Stimulated activated CD4-positive, alpha-beta T cell treated with anti-CD3 and anti-CD28 coated beads, Interleukin-2, amount 100 ng/mL, for 48 hours (primary cell): ENCODE measurements at regions not wholly inside any gene's neighbourhood (a gene's known extent, or its start where the extent isn't known, plus 50 kb on each side); places are given as distances from the start of the nearest gene placed in this dataset.
"Not testable (repeated sequence)": the region's sequence is repeated elsewhere in the genome, so short reads cannot be mapped to it uniquely, and the experiment has no call there.

Source experiments
- DNase-seq, 2 donors: peaks; one replicate each; pipeline ENCODE4 v3.0.0-alpha.2; 2020

GRCh38 chrX:46151332-46151731 is 393.9 kb downstream of the ZNF674 start:
- DNase-seq, result not testable (repeated sequence)

- no peak for DNase-seq
Measured at GRCh38 chrX:46144566-46144965, 400.7 kb downstream of the ZNF674 start.

DNA sequence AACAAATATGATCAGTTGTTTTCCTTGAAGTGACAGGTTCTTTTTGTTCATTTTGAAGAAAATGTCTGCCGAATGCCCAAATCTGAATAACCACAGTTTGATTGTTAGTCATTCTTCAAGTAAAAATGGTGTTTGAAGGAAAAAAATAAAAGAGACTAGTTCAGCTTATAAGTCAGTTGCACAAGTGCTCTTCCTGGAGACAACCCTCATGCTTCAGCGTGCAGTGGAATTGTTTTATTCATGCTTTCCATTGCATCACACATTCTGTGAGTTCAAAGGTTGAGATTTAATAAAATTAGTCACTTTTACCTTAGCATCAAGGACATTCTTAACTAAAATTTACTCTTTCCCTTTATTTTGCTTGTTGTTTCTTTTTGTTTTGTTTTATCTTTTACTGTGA is 404.9 kb downstream of the ZNF674 start:
- no peak for DNase-seq

- no peak for DNase-seq
Measured at GRCh38 chrX:46130247-46130646, 415.0 kb downstream of the ZNF674 start.

GRCh38 chrX:46125111-46125510 is 420.1 kb downstream of the ZNF674 start:
- DNase-seq, result no peak

DNA sequence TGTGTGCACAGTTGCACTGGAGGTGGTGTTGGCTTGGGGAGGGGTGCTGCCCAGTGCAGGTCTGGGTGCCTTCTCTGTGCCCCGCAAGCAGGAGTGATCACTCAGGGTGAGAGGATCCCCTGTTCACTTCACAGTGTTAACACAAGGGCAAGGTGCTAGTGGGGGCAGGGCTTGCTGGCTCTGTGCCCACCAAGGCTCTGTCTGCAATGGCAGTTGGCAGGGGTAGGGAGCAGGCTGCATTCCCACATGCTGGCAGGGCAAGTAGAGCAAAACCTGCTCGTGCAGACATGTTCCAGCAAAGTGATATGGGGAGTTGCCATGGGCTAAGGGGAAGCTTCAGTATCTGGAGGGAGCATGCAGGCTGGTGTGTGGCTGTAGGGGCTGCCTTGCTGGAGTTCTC is 428.0 kb downstream of the ZNF674 start:
- no peak for DNase-seq

- DNase-seq, result not testable (repeated sequence)
Measured at GRCh38 chrX:46087310-46087709, 457.9 kb downstream of the ZNF674 start.

DNA sequence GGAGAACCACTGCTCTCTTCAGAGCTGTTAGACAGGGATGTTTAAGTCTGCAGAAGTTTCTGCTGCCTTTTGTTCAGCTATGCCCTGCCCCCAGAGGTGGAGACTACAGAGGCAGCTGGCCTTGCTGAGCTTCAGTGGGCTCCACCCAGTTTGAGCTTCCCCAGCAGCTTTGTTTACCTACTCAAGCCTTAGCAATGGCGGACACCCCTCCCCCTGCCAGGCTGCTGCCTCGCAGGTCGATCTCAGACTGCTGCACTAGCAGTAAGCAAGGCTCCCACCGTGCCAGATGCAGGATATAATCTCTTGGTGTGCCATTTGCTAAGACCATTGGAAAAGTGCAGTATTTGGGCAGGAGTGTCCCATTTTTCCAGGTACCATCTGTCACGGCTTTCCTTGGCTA is 465.1 kb downstream of the ZNF674 start:
- DNase-seq, result not testable (repeated sequence)

- no peak for DNase-seq
Measured at GRCh38 chrX:46072791-46073190, 472.4 kb downstream of the ZNF674 start.

GRCh38 chrX:46072372-46072771 is 472.8 kb downstream of the ZNF674 start:
- no peak for DNase-seq

DNA sequence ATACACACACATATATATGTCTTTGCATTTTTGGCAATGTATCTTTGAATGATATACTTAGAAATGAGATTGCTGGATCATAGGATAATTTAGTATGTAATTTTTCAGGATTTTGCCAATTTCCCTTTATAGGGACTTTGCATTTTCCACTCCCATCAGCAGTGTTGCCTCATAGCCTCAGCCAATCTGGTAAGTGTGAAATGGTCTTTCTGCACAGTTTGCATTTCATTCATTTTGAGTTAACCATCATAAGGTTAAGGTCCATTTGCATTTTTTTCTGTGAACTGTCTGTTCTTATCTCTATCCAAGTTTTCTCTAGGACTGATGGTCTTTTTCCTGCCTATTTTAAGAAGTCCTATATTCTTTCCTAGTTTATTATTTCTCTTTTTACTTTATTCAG is 474.8 kb downstream of the ZNF674 start:
- DNase-seq, result no peak

GRCh38 chrX:46059316-46059715 is 485.9 kb downstream of the ZNF674 start:
- DNase-seq, result no peak

DNA sequence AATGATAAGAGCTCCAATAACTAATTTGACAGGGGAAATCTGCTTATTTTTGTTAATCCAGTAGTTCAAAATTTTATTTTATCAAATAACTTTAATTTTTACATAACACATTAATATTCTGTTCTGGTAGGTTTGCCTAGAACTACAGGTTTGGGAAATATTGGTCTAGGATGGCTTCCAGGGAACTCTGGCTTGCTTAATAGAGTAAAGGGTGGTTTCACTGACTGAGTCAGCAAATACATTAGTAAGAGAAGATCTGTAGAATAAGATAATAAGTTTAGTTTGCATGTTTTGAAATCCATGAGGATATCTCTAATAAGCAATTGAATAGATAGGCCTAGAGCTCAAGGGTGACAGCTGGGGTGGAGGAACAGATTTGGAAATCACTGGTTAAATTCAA is 500.7 kb downstream of the ZNF674 start:
- no peak for DNase-seq

DNA sequence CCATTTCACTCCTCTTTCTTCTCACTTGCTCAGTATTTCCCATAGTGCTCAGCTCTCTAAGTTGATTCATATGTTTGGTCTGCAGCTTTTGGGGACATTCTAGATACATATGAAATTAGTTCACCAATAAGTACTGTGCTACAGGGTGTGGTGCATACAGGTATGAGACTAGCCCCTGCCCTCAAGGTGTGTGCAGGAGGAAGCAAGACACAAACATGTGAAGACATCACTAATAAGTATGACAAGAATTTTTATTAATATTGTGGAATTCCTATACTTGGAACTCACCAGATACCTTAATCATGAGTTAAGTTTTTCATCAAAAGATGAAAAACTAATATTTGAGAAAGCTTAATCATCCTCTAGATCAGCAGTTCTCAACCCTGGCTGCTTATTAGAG is 505.2 kb downstream of the ZNF674 start:
- DNase-seq, result no peak

DNA sequence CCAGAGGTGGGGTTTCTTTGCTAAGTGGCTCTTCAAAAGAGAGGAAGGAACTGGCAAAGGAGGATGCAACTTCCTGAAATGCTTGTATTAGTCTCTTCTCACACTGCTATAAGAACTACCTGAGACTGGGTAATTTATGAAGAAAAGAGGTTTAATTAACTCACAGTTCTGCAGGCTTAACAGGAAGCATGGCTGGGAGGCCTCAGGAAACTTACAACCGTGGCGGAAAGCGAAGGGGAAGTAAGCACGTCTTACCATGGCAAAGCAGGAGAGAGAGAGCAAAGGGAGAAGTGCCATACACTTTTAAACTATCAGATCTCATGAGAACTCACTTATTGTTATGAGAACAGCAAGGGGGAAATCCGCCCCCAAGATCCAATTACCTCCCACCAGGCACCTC is 505.7 kb downstream of the ZNF674 start:
- DNase-seq, result no peak

GRCh38 chrX:46036508-46036907 is 508.7 kb downstream of the ZNF674 start:
- DNase-seq, result no peak

GRCh38 chrX:46034868-46035267 is 510.4 kb downstream of the ZNF674 start:
- no peak for DNase-seq

- no peak for DNase-seq
Measured at GRCh38 chrX:46029777-46030176, 515.4 kb downstream of the ZNF674 start.

- no peak for DNase-seq
Measured at GRCh38 chrX:46016296-46016695, 528.9 kb downstream of the ZNF674 start.

- DNase-seq, result no peak
Measured at GRCh38 chrX:46015653-46016052, 529.6 kb downstream of the ZNF674 start.

- DNase-seq, result no peak
Measured at GRCh38 chrX:45992402-45993123, 552.7 kb downstream of the ZNF674 start.

GRCh38 chrX:45986971-45987370 is 558.2 kb downstream of the ZNF674 start:
- no peak for DNase-seq

- DNase-seq, result no peak
Measured at GRCh38 chrX:45986081-45986480, 559.1 kb downstream of the ZNF674 start.

GRCh38 chrX:45982958-45983727 is 562.1 kb downstream of the ZNF674 start:
- DNase-seq, result not testable (repeated sequence)

GRCh38 chrX:45980726-45981125 is 564.5 kb downstream of the ZNF674 start:
- no peak for DNase-seq
